Activated B cell treated with CpG ODN at 0.5 μM for 24 hours (primary cell): ENCODE measurements at regions not wholly inside any gene's neighbourhood (a gene's known extent, or its start where the extent isn't known, plus 50 kb on each side); places are given as distances from the start of the nearest gene placed in this dataset.

Experiments
- ATAC-seq: fragments of 200-7000 bp; cut with Tn5 transposase; one replicate; pipeline ENCODE4 v1.10.0; 2021; ENCODE audit warnings: low read depth, mild to moderate bottlenecking, moderate library complexity
- CTCF ChIA-PET: fragments of 350-600 bp; sonication (Branson Sonifier 250); formaldehyde crosslinking; loops from one replicate; lab custom pipeline; 2021; ENCODE audit warnings: antibody characterized with exemption; lab: Charles Lee
- POLR2A ChIA-PET: fragments of 350-600 bp; sonication (Branson Sonifier 250); formaldehyde crosslinking; loops from one replicate; lab custom pipeline; 2021; ENCODE audit warnings: antibody characterized with exemption; lab: Charles Lee
- DNase-seq: peaks from one replicate; pipeline ENCODE4 v3.0.0; 2022
- H3K27ac Mint-ChIP-seq: one replicate; pipeline ENCODE4 v1.8.0; 2020; ENCODE audit warnings: mixed read lengths
- H3K27me3 Mint-ChIP-seq: one replicate; pipeline ENCODE4 v1.8.0; 2021; ENCODE audit warnings: mixed read lengths
- H3K36me3 Mint-ChIP-seq: one replicate; pipeline ENCODE4 v1.8.0; 2021; ENCODE audit warnings: low read depth, mixed read lengths
- H3K4me1 Mint-ChIP-seq: one replicate; pipeline ENCODE4 v1.8.0; 2021; ENCODE audit warnings: mixed read lengths
- H3K4me3 Mint-ChIP-seq: one replicate; pipeline ENCODE4 v1.8.0; 2020; ENCODE audit warnings: mild to moderate bottlenecking, mixed read lengths
- H3K9me3 Mint-ChIP-seq: one replicate; pipeline ENCODE4 v1.8.0; 2020; ENCODE audit warnings: mixed read lengths
- CTCF ChIP-seq: fragments of 200-600 bp; IDR thresholded peaks from one replicate; pipeline ENCODE4 v1.8.0; 2022; ENCODE audit warnings: antibody characterized with exemption, mild to moderate bottlenecking
- intact Hi-C: fragments of 100-400 bp; cut with micrococcal nuclease; formaldehyde crosslinking; loops from one replicate; pipeline ENCODE4 v1.15.1; 2024

GRCh38 chr14:101128478-101129321 lies 225.2 kb upstream of the RTL1 start:
- Mint-ChIP-seq H3K4me3 (no peak overlapping the region), H3K36me3 (no peaks in the 10 kb centered on the region), H3K9me3 (peaks cover 5% of the 10 kb centered on the region), H3K4me1 (no peaks in the 10 kb centered on the region), H3K27ac (no peak overlapping the region), H3K27me3 (peaks cover 20% of the 10 kb centered on the region)
- no peak for TF ChIP-seq CTCF
- no peak for ATAC-seq
- DNase-seq: no peak
- CTCF ChIA-PET: no interaction called here
- POLR2A ChIA-PET: no interaction called here
- intact Hi-C loops: loop anchor here (10.0 kb wide), 1 partner anchor 506 kb away; no protein-coding TSS in a partner anchor

- ChIA-PET POLR2A (no interaction called here), CTCF (no interaction called here)
- no peak for ATAC-seq
- intact Hi-C loops: loop anchor here (10.0 kb wide), 1 partner anchor 505 kb away; no protein-coding TSS in a partner anchor
- no peak for TF ChIP-seq CTCF
- Mint-ChIP-seq H3K4me3 (no peak overlapping the region), H3K27ac (no peak overlapping the region), H3K36me3 (no peaks in the 10 kb centered on the region), H3K27me3 (peaks cover 20% of the 10 kb centered on the region), H3K9me3 (peaks cover 5% of the 10 kb centered on the region), H3K4me1 (no peaks in the 10 kb centered on the region)
- no peak for DNase-seq
Observed at GRCh38 chr14:101129521-101130167, 226.1 kb upstream of the RTL1 start.

- DNase-seq (no peak), ATAC-seq (no peak)
- Mint-ChIP-seq H3K4me3 (no peak overlapping the region), H3K9me3 (peaks cover 5% of the 10 kb centered on the region), H3K36me3 (no peaks in the 10 kb centered on the region), H3K27ac (no peak overlapping the region), H3K4me1 (no peaks in the 10 kb centered on the region), H3K27me3 (peaks cover 20% of the 10 kb centered on the region)
- TF ChIP-seq CTCF: no peak
- intact Hi-C loops: no loop called here
- CTCF ChIA-PET: no interaction called here
- POLR2A ChIA-PET: no interaction called here
Observed at GRCh38 chr14:101130861-101131260, 227.3 kb upstream of the RTL1 start.

GRCh38 chr14:101131451-101131916 lies 228.0 kb upstream of the RTL1 start:
- DNase-seq (no peak), ATAC-seq (no peak)
- no peak for TF ChIP-seq CTCF
- no peaks in the 10 kb centered on the region for H3K36me3 Mint-ChIP-seq
- CTCF ChIA-PET: no interaction called here
- peaks cover 20% of the 10 kb centered on the region for H3K27me3 Mint-ChIP-seq
- POLR2A ChIA-PET: no interaction called here
- H3K4me3 Mint-ChIP-seq: no peak overlapping the region
- no peaks in the 10 kb centered on the region for H3K4me1 Mint-ChIP-seq
- no peak overlapping the region for H3K27ac Mint-ChIP-seq
- intact Hi-C loops: no loop called here
- H3K9me3 Mint-ChIP-seq: peaks cover 5% of the 10 kb centered on the region

- POLR2A ChIA-PET: no interaction called here
- peaks cover 5% of the 10 kb centered on the region for H3K9me3 Mint-ChIP-seq
- H3K36me3 Mint-ChIP-seq: no peaks in the 10 kb centered on the region
- CTCF ChIA-PET: no interaction called here
- H3K27me3 Mint-ChIP-seq: peaks cover 20% of the 10 kb centered on the region
- no peak for ATAC-seq
- no peak overlapping the region for H3K4me3 Mint-ChIP-seq
- no peak for DNase-seq
- intact Hi-C loops: no loop called here
- TF ChIP-seq CTCF: no peak
- no peaks in the 10 kb centered on the region for H3K4me1 Mint-ChIP-seq
- no peak overlapping the region for H3K27ac Mint-ChIP-seq
Observed at GRCh38 chr14:101132051-101132571, 228.6 kb upstream of the RTL1 start.
